ENCODE measurements at regions not wholly inside any gene's neighbourhood (a gene's known extent, or its start where the extent isn't known, plus 50 kb on each side); places are given as distances from the start of the nearest gene placed in this dataset.

- no peak for TF ChIP-seq CTCF (IDR thresholded peaks at IDR 0.05; ENCODE audit: control extremely low read depth, extremely low read depth, low read depth, missing control alignments)
- ChIA-PET POLR2A (no interaction called here), CTCF (no interaction called here)
- DNase-seq (ENCODE audit: extremely low spot score), result no peak
Observed at GRCh38 chr21:23108533-23108932, 2110.3 kb downstream of the NCAM2 start.

- DNase-seq (ENCODE audit: extremely low spot score), result no peak
- no peak for TF ChIP-seq CTCF (IDR thresholded peaks at IDR 0.05; ENCODE audit: control extremely low read depth, extremely low read depth, low read depth, missing control alignments)
- CTCF ChIA-PET, result no interaction called here
- POLR2A ChIA-PET, result no interaction called here
Observed at GRCh38 chr21:23111070-23111600, 2112.9 kb downstream of the NCAM2 start.

GRCh38 chr21:23119491-23119890 lies 2121.3 kb downstream of the NCAM2 start:
- no peak for DNase-seq (ENCODE audit: extremely low spot score)
- POLR2A ChIA-PET, result no interaction called here
- CTCF ChIA-PET, result no interaction called here
- no peak for TF ChIP-seq CTCF (IDR thresholded peaks at IDR 0.05; ENCODE audit: control extremely low read depth, extremely low read depth, low read depth, missing control alignments)

GRCh38 chr21:23127973-23128372 lies 2129.8 kb downstream of the NCAM2 start:
- DNase-seq (ENCODE audit: extremely low spot score), result no peak
- CTCF ChIA-PET, result no interaction called here

GRCh38 chr21:23130308-23130707 lies 2132.1 kb downstream of the NCAM2 start:
- TF ChIP-seq CTCF (IDR thresholded peaks at IDR 0.05; ENCODE audit: control extremely low read depth, extremely low read depth, low read depth, missing control alignments), result no peak
- ChIA-PET CTCF (no interaction called here), POLR2A (no interaction called here)
- no peak for DNase-seq (ENCODE audit: extremely low spot score)

More at GRCh38 chr21:23127973-23128372, 2129.8 kb downstream of the NCAM2 start:
- TF ChIP-seq CTCF (IDR thresholded peaks at IDR 0.05; ENCODE audit: control extremely low read depth, extremely low read depth, low read depth, missing control alignments), result no peak
- POLR2A ChIA-PET, result no interaction called here

- no peak for DNase-seq (ENCODE audit: extremely low spot score)
- ChIA-PET CTCF (no interaction called here), POLR2A (no interaction called here)
- no peak for TF ChIP-seq CTCF (IDR thresholded peaks at IDR 0.05; ENCODE audit: control extremely low read depth, extremely low read depth, low read depth, missing control alignments)
Observed at GRCh38 chr21:23131177-23131576, 2133.0 kb downstream of the NCAM2 start.

- CTCF ChIA-PET, result no interaction called here
Observed at GRCh38 chr21:23138797-23139196, 2140.6 kb downstream of the NCAM2 start.

More at GRCh38 chr21:23138797-23139196, 2140.6 kb downstream of the NCAM2 start:
- no peak for DNase-seq (ENCODE audit: extremely low spot score)
- POLR2A ChIA-PET, result no interaction called here
- TF ChIP-seq CTCF (IDR thresholded peaks at IDR 0.05; ENCODE audit: control extremely low read depth, extremely low read depth, low read depth, missing control alignments), result no peak
